ENCODE measurements at regions not wholly inside any gene's neighbourhood (a gene's known extent, or its start where the extent isn't known, plus 50 kb on each side); places are given as distances from the start of the nearest gene placed in this dataset.

- no peaks in the 10 kb centered on the region for H3K9me3 ChIP-seq (ENCODE audit: control insufficient read depth, insufficient read depth, low read length)
- TF ChIP-seq EZH2phosphoT487 (IDR thresholded peaks at IDR 0.05; ENCODE audit: borderline replicate concordance, low read length) (no peak), CTCF (IDR thresholded peaks at IDR 0.05; ENCODE audit: low read depth, low read length, poor library complexity, severe bottlenecking) (no peak)
- no peaks in the 10 kb centered on the region for H4K20me1 ChIP-seq (ENCODE audit: control insufficient read depth, insufficient read depth, low read depth, low read length)
- no peak overlapping the region for H3K4me3 ChIP-seq (ENCODE audit: low read length)
- H3K79me2 ChIP-seq (ENCODE audit: control insufficient read depth, low read length), result no peaks in the 10 kb centered on the region
- no peak overlapping the region for H3K4me2 ChIP-seq (ENCODE audit: low read length)
- H3K27ac ChIP-seq (ENCODE audit: low read depth, low read length), result no peak overlapping the region
- H3F3A ChIP-seq (ENCODE audit: control insufficient read depth, insufficient read depth), result no peaks in the 10 kb centered on the region
- no peaks in the 10 kb centered on the region for H3K4me1 ChIP-seq (ENCODE audit: control insufficient read depth, low read length)
- no peaks in the 10 kb centered on the region for H3K9me2 ChIP-seq (replicated peaks; ENCODE audit: control insufficient read depth, low read length)
- no peaks in the 10 kb centered on the region for H3K27me3 ChIP-seq (ENCODE audit: control insufficient read depth, low read length)
- no peaks in the 10 kb centered on the region for H3K36me3 ChIP-seq (ENCODE audit: control insufficient read depth, low read length)
Observed at GRCh38 chr15:97165205-97165604, 795.3 kb upstream of the ARRDC4 start.

- Histone ChIP-seq H3K4me3 (ENCODE audit: low read length) (no peak overlapping the region), H3K36me3 (ENCODE audit: control insufficient read depth, low read length) (no peaks in the 10 kb centered on the region), H3K27me3 (ENCODE audit: control insufficient read depth, low read length) (no peaks in the 10 kb centered on the region), H3K9me2 (replicated peaks; ENCODE audit: control insufficient read depth, low read length) (no peaks in the 10 kb centered on the region), H4K20me1 (ENCODE audit: control insufficient read depth, insufficient read depth, low read depth, low read length) (no peaks in the 10 kb centered on the region), H3F3A (ENCODE audit: control insufficient read depth, insufficient read depth) (no peaks in the 10 kb centered on the region), H3K27ac (ENCODE audit: low read depth, low read length) (no peak overlapping the region), H3K4me2 (ENCODE audit: low read length) (no peak overlapping the region), H3K4me1 (ENCODE audit: control insufficient read depth, low read length) (no peaks in the 10 kb centered on the region), H3K79me2 (ENCODE audit: control insufficient read depth, low read length) (no peaks in the 10 kb centered on the region), H3K9me3 (ENCODE audit: control insufficient read depth, insufficient read depth, low read length) (no peaks in the 10 kb centered on the region)
- TF ChIP-seq EZH2phosphoT487 (IDR thresholded peaks at IDR 0.05; ENCODE audit: borderline replicate concordance, low read length) (no peak), CTCF (IDR thresholded peaks at IDR 0.05; ENCODE audit: low read depth, low read length, poor library complexity, severe bottlenecking) (no peak)
Observed at GRCh38 chr15:97168704-97169475, 791.6 kb upstream of the ARRDC4 start.

GRCh38 chr15:97171556-97171955 lies 788.9 kb upstream of the ARRDC4 start:
- no peak for TF ChIP-seq CTCF (IDR thresholded peaks at IDR 0.05; ENCODE audit: low read depth, low read length, poor library complexity, severe bottlenecking)
- TF ChIP-seq EZH2phosphoT487 (IDR thresholded peaks at IDR 0.05; ENCODE audit: borderline replicate concordance, low read length), result no peak
- no peaks in the 10 kb centered on the region for H3K79me2 ChIP-seq (ENCODE audit: control insufficient read depth, low read length)
- H3K4me2 ChIP-seq (ENCODE audit: low read length), result no peak overlapping the region
- no peaks in the 10 kb centered on the region for H3K9me2 ChIP-seq (replicated peaks; ENCODE audit: control insufficient read depth, low read length)
- no peaks in the 10 kb centered on the region for H3K27me3 ChIP-seq (ENCODE audit: control insufficient read depth, low read length)
- no peaks in the 10 kb centered on the region for H3K9me3 ChIP-seq (ENCODE audit: control insufficient read depth, insufficient read depth, low read length)
- no peak overlapping the region for H3K4me3 ChIP-seq (ENCODE audit: low read length)
- no peaks in the 10 kb centered on the region for H3F3A ChIP-seq (ENCODE audit: control insufficient read depth, insufficient read depth)
- H4K20me1 ChIP-seq (ENCODE audit: control insufficient read depth, insufficient read depth, low read depth, low read length), result no peaks in the 10 kb centered on the region
- no peak overlapping the region for H3K27ac ChIP-seq (ENCODE audit: low read depth, low read length)
- no peaks in the 10 kb centered on the region for H3K36me3 ChIP-seq (ENCODE audit: control insufficient read depth, low read length)
- H3K4me1 ChIP-seq (ENCODE audit: control insufficient read depth, low read length), result no peaks in the 10 kb centered on the region
